NCI-H774 (cell line): ENCODE measurements at regions not wholly inside any gene's neighbourhood (a gene's known extent, or its start where the extent isn't known, plus 50 kb on each side); places are given as distances from the start of the nearest gene placed in this dataset.
"Not testable (repeated sequence)": the region's sequence is repeated elsewhere in the genome, so short reads cannot be mapped to it uniquely, and the experiment has no call there.

ENCODE experiments used
- DNase-seq: peaks from one replicate; lab custom pipeline; 2025; lab: John Stamatoyannopoulos, UW

DNA sequence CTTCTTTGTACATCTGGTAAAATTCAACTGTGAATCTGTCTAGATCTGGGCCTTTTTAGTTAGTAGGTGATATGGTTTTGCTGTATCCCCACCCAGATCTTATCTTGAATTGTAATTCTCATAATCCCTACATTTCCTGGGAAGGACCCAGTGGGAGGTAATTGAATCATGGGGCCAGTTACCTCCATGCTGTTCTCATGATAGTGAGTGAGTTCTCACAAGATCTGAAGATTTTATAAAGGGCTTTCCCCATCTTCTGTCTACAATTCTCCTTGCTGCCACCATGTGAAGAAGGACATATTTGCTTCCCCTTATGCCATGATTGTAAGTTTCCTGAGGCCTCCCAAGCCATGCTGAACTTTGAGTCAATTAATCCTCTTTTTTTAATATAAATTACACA is 410.4 kb upstream of the EPHA7 start:
- not testable (repeated sequence) for DNase-seq

DNA sequence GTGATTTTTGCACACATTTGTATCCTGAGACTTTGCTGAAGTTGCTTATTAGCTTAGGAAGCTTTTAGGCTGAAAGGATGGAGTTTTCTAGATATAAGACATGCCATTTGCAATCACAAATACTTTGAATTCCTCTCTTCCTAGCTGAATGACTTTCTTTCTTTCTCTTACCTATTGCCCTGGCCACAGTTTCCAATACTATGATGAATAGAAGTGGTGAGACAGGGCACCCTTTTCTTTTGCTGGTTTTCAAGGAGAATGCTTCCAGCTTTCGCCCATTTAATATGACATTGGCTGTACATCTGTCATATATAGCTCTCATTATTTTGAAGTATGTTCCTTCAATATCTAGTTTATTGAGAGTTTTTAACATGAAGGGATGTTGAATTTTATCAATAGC is 409.6 kb upstream of the EPHA7 start:
- DNase-seq = no peak

DNA sequence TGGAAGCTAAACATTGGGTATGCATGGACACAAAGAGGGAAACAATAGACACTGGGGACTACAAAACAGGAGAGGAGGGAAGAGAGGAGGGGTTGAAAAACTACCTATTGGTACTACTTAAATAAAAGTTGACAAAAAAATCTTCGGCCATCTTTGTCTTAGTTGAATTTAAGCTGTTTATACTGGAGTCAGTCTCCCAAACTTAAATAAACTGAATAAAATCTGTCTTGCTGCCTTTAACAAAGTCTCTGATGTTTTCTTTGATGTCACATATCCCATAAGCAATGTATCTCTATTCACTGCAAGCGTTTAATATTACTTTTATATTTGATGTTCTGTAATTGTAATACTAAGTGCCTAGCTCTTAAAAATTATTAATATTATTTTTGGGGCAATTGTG is 409.2 kb upstream of the EPHA7 start:
- DNase-seq = no peak

DNA sequence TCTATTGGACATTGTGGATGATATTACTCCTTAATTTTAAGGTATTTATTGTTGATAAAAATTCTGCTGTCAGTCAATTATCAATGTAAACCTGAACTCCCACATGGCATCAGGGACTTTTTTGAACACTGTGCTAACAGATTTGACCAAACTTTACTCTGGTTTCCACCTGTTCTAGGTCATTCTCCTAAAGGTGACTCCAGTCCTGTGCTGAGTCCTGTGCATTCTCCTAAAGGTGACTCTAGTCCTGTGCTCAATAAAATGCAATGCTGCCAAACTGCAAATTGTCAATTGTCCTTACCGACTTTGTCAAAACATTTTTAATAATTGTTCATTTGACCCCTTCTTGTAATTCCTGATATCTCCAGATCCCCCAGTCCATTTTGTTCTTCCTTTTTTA is 408.4 kb upstream of the EPHA7 start:
- DNase-seq = no peak

DNA sequence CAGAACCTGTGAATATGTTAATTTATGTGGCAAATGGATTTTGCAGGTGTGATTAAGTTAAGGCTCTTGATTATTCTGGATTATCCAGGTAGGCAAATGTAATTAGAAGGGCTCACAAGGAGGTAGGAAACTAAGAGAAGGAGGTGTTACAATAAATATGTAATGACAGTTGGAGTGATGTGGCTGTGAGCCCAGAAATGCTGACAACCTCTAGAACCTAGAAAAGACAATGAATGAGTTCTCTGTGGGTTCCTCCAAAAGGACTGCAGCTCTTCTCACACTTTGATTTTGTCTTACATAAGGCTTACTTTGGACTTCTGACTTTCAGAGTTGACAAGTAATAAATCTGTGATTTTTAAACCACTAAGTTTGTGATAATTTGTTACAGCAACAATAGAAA is 406.6 kb upstream of the EPHA7 start:
- DNase-seq = no peak

DNA sequence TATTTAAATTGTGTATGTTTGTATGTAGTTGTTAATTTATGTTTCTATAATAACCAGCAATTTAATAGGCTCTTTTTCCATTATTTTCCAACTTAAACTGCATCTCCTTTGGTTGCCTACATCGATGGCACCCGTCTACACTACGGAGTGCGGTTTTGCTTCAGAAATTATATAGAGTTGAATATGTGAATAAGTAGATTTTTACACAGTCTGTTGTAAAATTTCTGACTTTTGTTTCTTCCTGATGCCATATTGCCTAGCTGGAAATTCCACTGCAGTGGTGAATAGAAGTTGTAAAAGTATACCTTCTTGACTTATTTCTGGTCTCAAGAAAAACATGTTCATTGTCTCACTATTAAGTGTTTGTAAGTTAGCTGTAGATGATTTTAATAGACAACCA is 404.1 kb upstream of the EPHA7 start:
- DNase-seq = no peak

DNA sequence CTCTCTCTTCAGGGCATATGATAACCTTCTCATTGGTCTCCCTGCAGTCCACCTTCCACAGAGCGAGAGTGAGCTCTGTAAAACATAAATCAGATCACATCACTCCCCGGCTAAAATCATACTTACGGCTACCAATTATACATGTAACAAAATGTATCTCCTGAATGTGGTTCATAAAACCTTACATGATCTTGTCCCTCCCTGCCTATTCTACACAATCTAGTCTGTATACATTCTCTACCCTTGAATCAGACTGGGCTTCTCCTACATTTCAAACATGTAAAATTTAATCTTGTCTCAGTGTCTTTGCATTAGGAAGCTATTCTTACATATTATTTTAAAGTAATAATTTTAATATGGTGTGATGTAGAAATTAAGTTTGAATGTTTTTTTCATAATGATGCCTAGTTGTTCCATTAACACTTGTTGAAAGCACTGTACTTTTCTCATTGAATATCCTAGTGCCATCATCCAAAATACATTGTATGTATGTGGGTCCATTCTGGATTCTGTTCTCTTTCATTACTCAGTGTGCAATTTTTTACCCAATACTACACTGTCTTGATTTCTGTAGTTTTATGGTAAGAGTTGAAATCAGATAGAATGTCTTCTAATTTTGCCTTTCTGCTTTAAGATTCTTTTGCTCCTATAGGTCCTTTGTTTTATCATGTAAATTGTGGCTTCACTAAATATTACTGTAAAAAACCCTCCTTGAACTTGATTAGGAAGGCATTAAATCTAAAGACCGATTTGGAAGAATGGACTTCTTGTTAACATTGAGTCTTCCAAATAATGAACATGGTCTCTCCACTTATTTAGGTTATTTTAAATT is 403.3 kb upstream of the EPHA7 start:
- no peak for DNase-seq

DNA sequence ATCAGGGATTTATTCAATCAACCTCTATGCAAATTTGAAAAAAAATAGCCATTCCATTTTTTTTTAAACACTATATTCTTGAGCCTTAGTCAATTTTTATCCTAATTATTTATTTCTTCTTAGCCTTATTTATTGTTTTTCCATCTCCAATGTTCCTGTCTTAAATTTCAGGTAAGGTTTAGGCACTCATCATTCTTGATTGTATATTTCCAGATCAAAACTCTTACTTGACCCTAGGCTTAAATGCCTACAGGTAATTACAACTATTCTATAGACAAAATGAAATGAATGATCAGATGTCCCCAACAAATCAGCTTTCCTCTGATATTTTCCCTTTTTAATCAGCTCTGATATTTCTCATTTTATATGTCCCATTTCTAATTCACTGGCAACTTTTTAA is 402.6 kb upstream of the EPHA7 start:
- DNase-seq = no peak

DNA sequence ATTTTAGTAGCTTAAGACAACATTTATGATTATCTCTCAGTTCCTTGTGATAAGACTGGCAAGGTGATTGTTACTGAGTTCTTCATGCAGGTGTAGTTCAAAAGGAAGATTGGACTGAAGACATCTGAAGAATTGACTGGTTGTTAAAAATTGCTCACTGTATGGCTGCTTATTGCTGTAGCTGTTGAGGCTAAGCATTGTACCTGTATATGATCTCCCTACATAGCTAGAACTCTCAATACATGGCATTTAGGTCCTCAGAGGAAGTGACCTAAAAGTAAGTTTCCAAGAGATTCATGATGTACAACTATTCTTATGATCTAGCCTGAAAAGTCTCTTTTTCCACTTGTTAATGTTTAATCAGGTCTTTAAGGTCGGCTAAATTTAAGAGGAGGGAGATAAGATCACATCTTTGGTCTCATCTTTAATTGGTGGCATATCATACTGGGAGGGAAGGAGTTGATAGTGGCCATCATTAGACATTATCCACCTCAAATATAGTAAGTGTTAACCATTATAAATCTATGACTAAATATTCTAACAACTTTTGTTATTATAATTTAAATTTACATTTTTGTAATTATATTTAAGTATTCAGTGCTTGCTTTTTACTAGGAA is 401.2 kb upstream of the EPHA7 start:
- DNase-seq = no peak

DNA sequence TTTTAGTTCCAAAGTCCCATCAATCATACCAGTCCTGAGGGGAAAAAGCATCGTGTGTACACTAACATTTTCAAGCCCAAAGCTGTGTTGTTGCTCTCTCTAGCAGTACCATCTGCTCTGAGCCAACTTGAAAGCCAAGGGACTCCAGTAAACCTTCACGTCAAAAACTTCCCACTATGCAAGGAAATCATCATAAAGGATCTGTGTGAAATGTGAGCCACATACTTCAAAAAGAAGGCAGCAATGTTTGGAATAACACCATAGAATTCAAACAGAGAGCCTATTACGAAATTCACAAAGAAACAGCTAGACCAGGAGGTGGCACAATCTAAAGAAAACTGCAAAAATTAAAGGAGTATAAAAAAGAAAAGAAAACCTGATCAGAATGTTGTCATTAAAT is 399.8 kb upstream of the EPHA7 start:
- no peak for DNase-seq

DNA sequence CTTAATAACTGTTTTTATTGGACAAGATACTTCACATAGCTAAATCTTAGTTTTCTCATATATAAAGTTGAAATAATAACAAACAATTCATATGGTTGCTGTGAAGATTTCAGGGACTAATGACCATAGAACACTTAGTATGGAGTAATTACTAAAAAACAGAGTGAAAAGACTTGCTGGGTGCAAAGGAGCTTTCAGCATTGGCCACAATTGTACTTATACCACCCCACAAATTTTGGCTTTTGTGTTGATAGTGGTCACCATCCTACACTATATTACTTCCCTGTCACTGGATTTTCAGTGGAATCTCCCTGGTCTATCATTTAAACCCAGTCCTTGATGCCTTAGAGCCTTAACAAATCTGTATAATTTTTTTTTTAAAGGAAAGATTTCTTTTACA is 398.6 kb upstream of the EPHA7 start:
- DNase-seq = no peak

DNA sequence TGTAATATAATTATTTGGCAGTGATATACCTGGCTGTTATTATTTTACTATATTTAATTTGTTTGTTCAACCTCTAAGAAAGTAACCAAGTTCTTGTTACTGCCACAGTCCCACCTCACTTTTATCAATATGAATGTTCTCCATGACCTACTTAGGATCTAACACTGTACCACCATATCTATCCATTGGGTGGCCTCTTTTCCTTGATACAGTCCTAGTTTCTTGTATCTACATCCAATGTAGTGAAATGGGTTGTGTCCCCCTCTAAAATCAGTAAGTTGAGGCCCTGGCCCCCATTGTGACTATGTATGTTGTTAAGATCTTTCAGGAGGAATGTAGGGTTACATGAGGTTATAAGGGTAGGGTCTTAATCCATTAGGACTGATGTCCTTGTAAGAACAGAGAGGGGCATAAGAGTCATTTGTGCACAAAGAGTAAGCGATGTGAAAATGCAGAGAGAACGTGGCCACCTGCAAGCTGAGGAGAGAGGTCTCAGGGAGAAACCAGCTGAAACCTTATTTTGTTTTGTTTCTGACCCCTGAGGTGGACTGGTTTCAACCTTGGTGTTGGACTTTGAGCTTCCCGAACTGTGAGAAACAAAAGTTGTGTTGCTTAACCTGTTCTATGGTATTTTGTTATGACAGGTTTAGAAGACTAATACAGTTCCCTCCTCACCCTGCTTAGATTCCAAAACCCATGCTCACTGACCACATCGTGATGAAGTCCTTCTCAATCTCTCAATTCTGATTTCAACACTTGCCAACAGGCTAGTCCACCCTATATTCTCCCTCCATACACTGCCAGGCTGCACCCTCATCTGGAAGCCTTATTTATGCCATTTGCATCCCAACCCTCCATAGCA is 387.3 kb upstream of the EPHA7 start:
- no peak for DNase-seq

DNA sequence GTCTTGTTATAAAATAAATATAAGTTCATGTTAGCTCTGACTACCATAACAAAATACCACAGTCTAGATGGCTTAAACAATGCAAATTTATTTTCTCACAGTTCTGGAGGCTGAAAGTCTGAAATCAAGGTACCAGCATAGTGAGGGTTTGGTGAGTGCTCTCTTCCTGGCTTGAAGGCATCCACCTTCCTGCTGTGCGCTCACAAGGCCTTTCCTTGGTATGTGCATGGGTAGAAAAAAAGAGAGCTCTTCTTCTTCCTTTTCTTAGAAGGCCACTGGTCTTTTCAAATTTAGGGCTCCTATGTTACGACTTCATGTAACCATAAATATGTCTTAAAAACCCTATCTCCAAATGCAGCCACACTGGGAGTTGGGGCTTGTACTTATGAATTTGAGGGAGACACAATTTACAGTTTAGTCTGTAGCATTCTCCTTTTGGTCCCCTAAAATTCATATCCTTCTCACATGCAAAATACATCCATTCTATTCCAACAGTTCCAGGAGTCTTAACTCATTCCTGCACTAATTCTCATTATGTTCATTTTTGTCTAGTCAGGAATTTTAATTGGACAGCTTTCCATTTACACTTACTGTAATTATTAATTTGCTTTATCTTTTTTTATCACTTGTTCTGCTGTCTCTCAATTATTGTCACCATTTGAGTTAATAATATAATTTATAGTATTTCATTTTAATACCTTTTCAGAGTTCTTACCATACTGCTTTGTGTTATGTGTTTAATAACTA is 381.9 kb upstream of the EPHA7 start:
- DNase-seq = no peak

DNA sequence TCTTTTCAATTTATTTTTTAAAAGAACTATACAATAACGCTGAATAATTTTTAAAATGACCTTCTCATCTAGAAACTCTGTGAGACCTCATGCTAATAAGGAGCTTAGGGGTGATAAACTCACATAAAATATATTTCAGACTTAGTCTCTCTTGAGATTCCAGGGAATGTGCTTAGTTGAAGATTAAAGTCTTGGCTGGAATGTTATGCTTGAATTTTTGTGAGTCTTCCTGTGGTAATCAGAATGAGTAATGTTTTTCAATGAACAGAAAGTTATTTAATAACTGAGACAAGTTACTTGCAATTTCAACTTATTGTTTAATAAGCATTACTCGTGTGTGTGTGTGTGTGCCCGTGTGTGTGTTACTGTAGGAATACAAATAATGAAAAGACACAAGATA is 379.9 kb upstream of the EPHA7 start:
- no peak for DNase-seq

DNA sequence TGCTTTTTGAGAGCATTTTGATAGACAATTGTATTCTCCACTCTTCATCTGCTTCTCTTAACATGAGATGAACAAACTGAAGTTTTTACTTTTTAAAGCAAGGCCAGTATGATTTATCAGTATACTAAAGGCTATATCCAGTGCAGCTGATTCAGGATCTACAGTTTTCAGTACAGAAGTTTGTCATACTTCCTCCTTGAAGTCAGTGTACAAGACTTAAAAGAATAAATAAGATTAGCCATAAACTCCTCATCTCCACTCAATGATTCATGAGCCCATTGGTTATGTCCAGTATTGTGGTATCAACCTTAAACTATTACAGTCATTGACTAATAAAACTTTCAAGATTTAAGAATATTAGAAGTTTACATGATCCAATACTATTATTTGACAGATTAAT is 374.8 kb upstream of the EPHA7 start:
- no peak for DNase-seq

DNA sequence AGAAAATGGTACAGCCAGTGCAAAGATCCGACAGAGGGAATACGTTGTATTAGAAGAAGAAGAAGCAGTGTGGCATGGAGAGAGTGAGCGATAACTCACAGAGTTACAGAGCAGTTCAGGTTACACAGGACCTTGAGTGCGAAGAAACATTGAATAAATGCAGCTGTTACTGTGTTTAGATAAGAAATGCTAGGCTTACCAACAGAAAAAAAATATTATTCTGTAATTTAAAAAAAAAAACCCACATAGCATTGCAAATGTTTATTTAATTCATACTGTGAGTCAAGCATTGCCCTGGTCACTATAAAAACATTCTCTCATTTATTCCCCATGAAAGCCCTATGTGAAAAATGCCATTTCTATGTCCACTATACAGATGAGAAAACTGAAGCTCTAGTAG is 373.4 kb upstream of the EPHA7 start:
- no peak for DNase-seq

DNA sequence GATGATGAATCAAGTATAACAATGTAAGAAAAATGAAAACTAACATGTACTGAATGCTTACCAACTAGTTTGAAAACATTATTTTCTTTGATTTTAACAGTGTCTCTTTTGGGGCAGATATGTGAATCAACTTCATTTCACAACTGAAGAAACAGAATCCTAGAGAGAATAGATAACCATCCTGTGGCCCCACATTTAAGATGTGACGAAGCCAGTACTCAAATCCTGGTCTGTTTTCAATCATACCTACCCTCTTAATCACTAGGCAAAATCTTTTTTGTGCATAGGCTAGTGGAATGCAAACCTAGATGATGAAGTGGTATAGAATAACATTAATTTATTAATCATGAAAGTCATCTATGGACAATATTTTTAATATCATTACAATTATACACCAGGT is 371.6 kb upstream of the EPHA7 start:
- no peak for DNase-seq

DNA sequence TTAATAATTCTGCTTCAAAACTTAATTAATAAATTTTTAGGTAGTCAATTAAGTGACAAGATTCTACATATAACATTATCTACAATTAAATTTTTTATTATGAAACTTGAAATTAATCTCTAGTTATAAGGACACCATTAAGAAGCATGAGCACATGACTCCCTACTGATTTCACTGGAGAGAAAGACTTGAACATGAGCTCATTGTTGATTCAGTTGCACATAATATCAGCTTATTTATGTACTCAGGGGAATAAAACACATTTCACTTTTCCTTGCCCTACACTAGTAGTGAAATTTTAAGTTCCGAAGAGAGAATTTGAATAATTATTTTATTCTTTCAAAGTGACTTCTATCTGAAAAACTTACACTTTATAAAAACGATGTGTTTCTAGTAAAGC is 370.2 kb upstream of the EPHA7 start:
- DNase-seq = no peak

DNA sequence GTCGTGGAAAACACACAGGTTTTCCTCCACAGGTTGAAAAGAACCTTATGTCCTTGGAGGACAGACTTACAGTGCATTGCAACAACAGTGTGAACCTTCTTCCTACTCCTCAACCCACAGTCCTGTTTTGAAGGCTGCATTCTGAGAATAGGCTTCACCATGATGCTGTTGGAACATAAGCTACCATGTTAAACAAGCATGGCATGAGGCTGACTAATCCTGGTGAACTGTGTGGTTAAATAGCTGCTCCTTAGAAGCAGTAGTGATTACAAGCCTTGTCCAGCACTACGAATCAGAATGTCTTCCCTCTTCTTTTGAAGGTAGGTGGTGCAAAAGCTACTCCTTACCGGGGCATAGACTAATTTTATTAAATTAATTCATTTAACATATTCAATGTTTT is 368.5 kb upstream of the EPHA7 start:
- DNase-seq = no peak

DNA sequence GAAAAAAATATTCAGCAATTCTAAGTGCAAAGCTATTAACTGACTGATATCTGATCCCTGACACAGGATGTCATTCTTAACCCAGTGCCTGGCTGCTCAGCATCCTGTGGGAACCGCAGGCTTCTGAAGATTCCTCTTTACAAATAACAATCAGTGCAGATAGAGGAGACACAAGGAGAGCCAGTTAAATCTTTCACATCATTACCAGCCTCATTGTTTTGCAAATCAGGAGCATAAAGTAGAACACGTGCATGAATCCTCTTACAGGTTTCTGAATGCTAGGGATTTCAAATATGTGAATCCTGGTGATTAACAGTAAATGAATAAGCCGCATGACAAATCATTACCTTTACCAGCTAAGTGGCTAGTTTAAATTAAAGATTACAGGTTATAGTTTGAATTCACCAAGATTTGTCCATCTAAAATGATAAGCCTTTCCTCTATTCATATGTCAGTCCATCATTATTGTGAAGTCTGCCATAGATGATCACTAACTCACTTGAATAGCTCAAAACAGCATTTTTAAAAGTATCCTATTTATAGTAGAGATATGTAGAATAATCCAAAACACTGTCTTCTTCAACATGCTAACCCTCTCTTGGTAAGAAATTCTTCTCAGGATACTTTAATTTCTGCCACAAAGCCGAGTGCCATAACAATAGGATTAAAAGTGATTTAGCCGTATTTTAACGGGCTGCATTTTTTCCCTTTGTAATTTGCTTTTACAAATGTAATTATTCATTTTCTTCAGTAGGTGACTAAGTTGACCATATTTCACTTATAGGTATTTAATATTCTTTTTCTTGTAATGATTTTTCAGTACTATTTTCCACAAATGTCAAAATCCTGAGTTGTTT is 367.3 kb upstream of the EPHA7 start:
- DNase-seq = no peak

DNA sequence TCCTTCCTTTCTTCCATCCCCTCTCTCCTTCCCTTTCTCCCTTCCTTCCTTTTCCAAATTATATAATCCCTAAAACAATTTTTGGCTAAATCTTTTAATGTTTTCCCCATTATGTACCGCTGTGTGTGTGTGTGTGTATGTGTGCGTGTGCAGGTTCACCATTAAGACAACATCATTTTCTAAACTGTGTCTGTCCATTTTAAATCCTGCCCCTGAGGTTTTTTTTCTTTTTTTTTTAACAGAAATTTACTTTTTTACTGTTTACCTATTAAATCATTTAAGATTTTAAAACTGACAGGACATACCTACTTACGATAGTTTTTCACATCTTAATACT is 366.3 kb upstream of the EPHA7 start:
- DNase-seq = no peak
